GM20000 (cell line): ENCODE measurements at regions not wholly inside any gene's neighbourhood (a gene's known extent, or its start where the extent isn't known, plus 50 kb on each side); places are given as distances from the start of the nearest gene placed in this dataset.

Experiments used
- DNase-seq: peaks from one replicate; pipeline ENCODE4 v3.0.0; 2012; ENCODE audit warnings: low spot score
- CTCF ChIP-seq: IDR thresholded peaks from 2 replicates; pipeline ENCODE4 v1.5.1; 2012; ENCODE audit warnings: mild to moderate bottlenecking, control low read depth; ENCODE audit errors: extremely low read depth, missing control alignments

- DNase-seq, result no peak
- no peak for TF ChIP-seq CTCF
Measured at GRCh38 chr7:138286846-138287245, 173.2 kb upstream of the TRIM24 start.

GRCh38 chr7:138287549-138287948, 172.5 kb upstream of the TRIM24 start:
- TF ChIP-seq CTCF, result no peak
- DNase-seq, result no peak

- TF ChIP-seq CTCF, result no peak
- DNase-seq, result no peak
Measured at GRCh38 chr7:138289082-138289481, 171.0 kb upstream of the TRIM24 start.

GRCh38 chr7:138289864-138290263, 170.2 kb upstream of the TRIM24 start:
- DNase-seq, result no peak
- TF ChIP-seq CTCF, result no peak

- no peak for TF ChIP-seq CTCF
- no peak for DNase-seq
Measured at GRCh38 chr7:138292951-138293350, 167.1 kb upstream of the TRIM24 start.

- TF ChIP-seq CTCF, result no peak
- DNase-seq, result no peak
Measured at GRCh38 chr7:138295049-138295637, 164.9 kb upstream of the TRIM24 start.

GRCh38 chr7:138297526-138297925, 162.5 kb upstream of the TRIM24 start:
- no peak for TF ChIP-seq CTCF
- no peak for DNase-seq

GRCh38 chr7:138299066-138299465, 161.0 kb upstream of the TRIM24 start:
- no peak for TF ChIP-seq CTCF
- no peak for DNase-seq
